NCI-H748 (cell line): ENCODE measurements at regions not wholly inside any gene's neighbourhood (a gene's known extent, or its start where the extent isn't known, plus 50 kb on each side); places are given as distances from the start of the nearest gene placed in this dataset.
"Not testable (repeated sequence)": the region's sequence is repeated elsewhere in the genome, so short reads cannot be mapped to it uniquely, and the experiment has no call there.

ENCODE experiments used
- DNase-seq: peaks from one replicate; lab custom pipeline; 2025; ENCODE audit not compliant: unreplicated experiment; lab: John Stamatoyannopoulos, UW

GRCh38 chr2:3037196-3038194 is 340.1 kb downstream of the EIPR1 start:
- no peak for DNase-seq

DNA sequence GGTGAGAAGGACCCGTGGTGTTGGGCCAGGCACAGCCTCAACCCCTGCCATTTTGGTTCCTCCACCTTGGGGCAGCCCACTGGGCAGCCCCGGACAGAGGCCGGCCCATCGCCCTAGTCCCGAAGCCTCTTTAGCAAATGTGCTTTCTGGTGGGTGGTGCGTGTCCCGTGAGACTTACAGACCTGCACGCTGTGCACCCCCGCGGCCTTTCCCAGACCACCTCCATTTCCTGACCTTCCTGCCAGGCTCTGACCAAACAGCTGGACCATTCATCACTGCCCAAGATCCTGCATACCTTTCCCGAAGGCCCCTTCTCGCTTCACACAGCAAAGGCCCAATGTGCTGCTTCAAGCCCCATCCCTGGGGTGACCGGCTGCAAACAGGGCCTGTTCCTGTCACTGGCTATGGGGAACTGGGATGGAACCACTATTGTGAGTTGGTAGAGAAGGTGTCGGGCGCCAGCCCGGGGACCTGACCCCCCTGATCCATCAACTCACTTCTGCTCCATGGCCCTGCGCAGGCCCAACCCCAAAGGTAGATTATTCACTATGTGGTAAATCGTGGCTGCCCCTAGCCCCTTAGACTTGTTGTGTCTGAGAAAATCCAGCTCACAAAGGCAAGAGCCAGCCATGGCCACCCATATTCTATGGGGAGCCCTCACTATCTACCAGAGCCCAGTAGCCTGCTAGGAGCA is 341.0 kb downstream of the EIPR1 start:
- no peak for DNase-seq

DNA sequence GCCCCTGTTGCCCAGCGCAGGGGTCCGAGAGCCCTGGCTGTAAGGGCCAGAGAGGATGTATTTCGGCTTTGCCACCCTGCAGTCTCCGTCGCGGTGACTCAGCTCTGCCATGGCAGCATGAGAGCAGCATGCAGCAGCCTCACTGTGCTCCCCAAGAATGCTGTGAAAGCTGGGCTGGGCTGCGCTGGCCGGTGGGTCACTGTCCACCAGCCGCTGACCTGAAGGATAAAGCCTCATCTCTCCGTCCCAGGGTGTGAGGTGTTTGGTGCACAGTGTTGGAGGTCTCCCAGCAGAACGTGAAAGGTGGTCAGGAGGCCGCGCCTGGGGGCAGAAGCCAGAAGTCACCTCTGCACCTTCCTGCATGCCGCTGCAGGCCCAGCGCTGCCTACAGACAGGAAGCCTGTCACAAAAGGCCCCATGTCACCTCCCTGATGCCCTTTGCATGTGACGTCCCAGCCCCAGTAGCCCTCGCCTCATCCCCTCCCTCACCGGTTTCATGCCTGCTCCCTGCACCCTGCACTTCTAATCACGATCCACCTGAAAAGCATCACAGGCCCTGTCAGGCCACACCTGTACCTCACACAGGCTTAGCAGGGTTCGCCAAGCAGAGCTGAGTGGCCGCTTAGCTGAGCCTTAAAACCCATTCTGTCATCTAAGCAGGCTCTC is 342.1 kb downstream of the EIPR1 start:
- no peak for DNase-seq

GRCh38 chr2:3034856-3035255 is 342.8 kb downstream of the EIPR1 start:
- DNase-seq: no peak

DNA sequence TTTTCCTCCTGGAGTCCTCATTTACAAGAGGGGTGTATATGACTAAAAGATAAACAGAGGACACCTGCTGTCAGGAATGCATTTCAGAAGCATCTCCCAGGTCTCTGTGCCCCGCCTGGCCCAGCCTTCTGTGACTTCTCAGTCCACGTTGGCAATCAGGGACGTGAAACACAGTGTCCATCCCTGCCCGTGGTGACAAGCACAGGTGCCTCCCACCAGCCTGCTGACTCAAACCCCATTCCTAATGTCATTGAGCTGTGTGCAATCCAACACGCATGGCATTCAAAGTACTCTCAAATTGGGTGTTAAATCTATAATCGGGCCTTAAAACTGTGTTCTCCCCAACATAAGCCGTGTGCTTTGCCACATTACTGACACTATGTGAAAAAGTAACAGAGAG is 343.2 kb downstream of the EIPR1 start:
- DNase-seq: no peak

GRCh38 chr2:3033315-3033714 is 344.3 kb downstream of the EIPR1 start:
- DNase-seq: no peak

- not testable (repeated sequence) for DNase-seq
Measured at GRCh38 chr2:3030791-3031190, 346.8 kb downstream of the EIPR1 start.

- no peak for DNase-seq
Measured at GRCh38 chr2:3025984-3026383, 351.6 kb downstream of the EIPR1 start.

GRCh38 chr2:3025261-3025660 is 352.4 kb downstream of the EIPR1 start:
- DNase-seq: no peak

GRCh38 chr2:3024401-3024935 is 353.1 kb downstream of the EIPR1 start:
- DNase-seq: no peak

- no peak for DNase-seq
Measured at GRCh38 chr2:3023531-3023930, 354.1 kb downstream of the EIPR1 start.

DNA sequence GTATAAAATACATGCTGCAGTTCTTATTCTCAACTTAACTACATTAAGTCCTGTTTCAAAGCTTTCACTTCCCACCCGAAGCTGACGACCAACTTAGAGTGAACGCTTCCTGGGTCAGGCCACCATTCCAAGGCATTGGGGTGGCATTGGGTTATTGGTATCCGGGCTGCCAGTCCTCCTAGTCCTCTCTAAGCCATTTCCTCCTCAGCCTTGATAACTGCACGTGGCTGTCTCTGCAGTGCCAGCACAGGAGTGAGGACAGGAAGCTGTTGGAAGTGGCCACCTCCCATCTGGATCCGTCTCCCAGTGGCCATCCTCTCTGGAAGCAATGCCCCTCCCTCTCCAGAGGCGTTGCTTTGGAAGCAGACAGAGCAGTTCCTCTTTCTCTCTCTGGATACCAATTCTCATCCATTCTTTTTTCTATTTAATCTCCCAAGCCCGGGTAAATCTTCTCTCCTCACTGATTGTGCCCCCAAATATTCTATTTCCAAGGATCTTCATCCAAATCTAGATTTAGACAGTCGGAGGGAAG is 354.7 kb downstream of the EIPR1 start:
- DNase-seq: no peak

DNA sequence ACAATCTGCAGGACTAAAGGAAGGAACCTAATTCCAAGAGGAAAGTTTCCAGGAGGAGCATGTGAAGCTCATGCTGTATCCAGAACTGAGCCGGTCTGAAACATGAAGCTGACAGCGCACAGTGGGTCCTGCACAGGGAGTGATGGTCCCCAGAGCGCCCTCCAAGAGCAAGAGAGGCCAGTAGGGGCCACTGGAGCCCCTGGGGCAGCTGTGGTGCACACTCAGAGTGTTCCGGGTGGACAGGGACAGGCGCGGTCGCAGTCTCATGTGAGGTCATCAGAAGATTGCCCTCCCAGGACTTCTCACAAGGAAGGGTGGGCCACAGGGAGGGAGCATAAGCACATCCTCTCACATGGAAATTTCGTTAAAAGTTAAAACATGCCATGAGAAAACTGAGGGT is 355.9 kb downstream of the EIPR1 start:
- DNase-seq: no peak

DNA sequence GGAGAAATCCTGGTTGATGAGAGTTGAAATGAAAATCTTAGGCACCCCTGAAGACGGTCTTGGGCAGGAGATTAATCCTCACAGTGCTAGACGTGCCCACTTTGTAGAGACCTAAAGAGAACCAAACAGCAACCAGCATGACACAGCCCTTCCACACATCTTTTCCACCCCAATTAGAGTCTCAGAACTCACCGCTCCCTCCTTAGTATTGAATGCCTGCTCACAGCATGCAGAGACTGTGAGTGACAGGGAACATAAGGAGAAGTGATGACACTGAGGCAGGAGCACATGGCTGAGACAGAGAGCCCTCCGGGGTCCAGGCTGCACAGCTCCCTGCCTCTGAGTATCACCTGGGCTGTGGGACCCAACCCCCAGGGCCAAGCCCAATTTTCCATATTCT is 367.6 kb downstream of the EIPR1 start:
- DNase-seq: no peak

GRCh38 chr2:3009483-3009882 is 368.1 kb downstream of the EIPR1 start:
- no peak for DNase-seq

DNA sequence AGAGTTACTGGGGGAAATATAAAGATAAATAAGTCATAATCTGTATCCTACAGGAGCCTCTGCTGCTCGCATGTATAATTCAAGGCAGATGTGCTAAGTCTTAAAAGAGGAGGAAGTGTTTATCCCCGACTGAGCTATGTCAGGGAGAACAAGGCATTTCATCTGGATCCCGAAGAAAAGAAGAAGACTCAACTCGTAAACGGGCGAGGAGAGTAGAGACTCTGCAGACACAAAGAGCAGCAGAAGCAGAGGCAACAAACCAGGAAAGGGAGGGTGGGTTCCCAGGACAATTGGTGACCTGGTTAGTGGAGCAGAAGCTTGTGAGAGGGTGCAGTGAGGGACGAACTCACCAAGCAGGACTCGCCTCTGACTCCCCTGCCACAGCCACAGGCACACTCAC is 368.6 kb downstream of the EIPR1 start:
- DNase-seq: no peak

DNA sequence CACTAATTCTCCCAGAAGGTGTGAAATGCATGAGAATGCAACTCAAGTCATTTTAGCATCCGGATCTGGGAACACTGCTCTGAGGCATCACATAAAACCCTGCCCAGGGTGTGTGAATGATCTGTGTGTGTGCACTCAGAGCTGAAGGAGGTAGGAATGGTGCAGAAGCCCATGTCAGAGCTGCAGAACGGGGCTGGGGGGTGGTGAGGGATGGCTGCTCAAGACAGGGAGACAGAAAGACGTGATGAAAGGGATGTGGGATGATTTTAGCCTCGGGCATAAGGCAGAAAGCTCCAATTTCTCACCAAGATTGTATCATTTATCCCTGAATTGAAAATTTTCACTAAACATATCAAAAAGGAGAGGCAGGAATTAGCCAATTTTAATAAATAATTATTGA is 369.1 kb downstream of the EIPR1 start:
- no peak for DNase-seq

DNA sequence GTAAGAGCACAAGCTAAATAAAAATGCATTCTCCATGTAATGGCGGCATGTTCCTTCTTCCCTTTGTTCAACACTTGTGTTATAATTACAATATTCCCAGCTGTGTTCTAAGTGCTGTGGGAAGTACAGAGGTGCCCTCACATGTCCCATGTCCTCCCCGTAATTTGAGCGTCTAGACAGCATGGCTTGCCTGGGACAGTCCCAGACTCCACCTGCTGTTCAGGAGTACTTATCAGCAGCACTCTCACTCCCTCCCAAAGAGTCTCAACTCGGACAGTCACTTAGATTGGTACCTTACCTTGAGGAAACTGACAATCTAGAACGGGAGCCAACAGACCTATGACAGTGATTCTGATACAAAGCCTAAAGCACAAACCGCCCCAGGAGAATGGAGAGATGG is 370.5 kb downstream of the EIPR1 start:
- no peak for DNase-seq

GRCh38 chr2:3005859-3006501 is 371.6 kb downstream of the EIPR1 start:
- no peak for DNase-seq
